Mesendoderm (in vitro differentiated cells): ENCODE measurements at regions not wholly inside any gene's neighbourhood (a gene's known extent, or its start where the extent isn't known, plus 50 kb on each side); places are given as distances from the start of the nearest gene placed in this dataset.

Source experiments
- DNase-seq: peaks from one replicate; pipeline ENCODE4 v3.0.0; 2013
- H2AK5ac ChIP-seq: 2 replicates; pipeline ENCODE4 v1.6.1; 2013; ENCODE audit warnings: low read length, inconsistent platforms
- H2BK120ac ChIP-seq: 2 replicates; pipeline ENCODE4 v1.6.1; 2013; ENCODE audit warnings: low read depth, mild to moderate bottlenecking, low read length, moderate library complexity, mixed read lengths
- H2BK15ac ChIP-seq: replicated peaks from 2 replicates; pipeline ENCODE4 v1.6.1; 2013; ENCODE audit warnings: low read depth, mild to moderate bottlenecking, moderate library complexity
- H2BK5ac ChIP-seq: 2 replicates; pipeline ENCODE4 v1.6.1; 2013; ENCODE audit warnings: low read length, inconsistent platforms
- H3K18ac ChIP-seq: 2 replicates; pipeline ENCODE4 v1.6.1; 2013; ENCODE audit warnings: mild to moderate bottlenecking, low read length, mixed read lengths
- H3K23ac ChIP-seq: one replicate; pipeline ENCODE4 v1.6.1; 2013; ENCODE audit warnings: low read length
- H3K27ac ChIP-seq: 2 replicates; pipeline ENCODE4 v1.5.1; 2013; ENCODE audit warnings: low read depth, mild to moderate bottlenecking, inconsistent platforms, low read length, moderate library complexity
- H3K27me3 ChIP-seq: 2 replicates; pipeline ENCODE4 v1.6.1; 2013; ENCODE audit warnings: low read length, control low read depth, mild to moderate bottlenecking, inconsistent platforms; ENCODE audit not compliant: insufficient read depth, poor library complexity
- H3K36me3 ChIP-seq: 2 replicates; pipeline ENCODE4 v1.6.1; 2013; ENCODE audit warnings: low read length, inconsistent platforms; ENCODE audit not compliant: control insufficient read depth, insufficient read depth
- H3K4ac ChIP-seq: one replicate; pipeline ENCODE4 v1.6.1; 2013; ENCODE audit warnings: low read depth, mild to moderate bottlenecking, low read length, moderate library complexity
- H3K4me1 ChIP-seq: 2 replicates; pipeline ENCODE4 v1.6.1; 2013; ENCODE audit warnings: low read depth, low read length, inconsistent platforms; ENCODE audit not compliant: control insufficient read depth
- H3K4me2 ChIP-seq: 2 replicates; pipeline ENCODE4 v1.6.1; 2013; ENCODE audit warnings: low read length
- H3K4me3 ChIP-seq: 2 replicates; pipeline ENCODE4 v1.5.1; 2013; ENCODE audit warnings: mild to moderate bottlenecking, low read length
- H3K56ac ChIP-seq: one replicate; pipeline ENCODE4 v1.6.1; 2013; ENCODE audit warnings: low read length
- H3K79me1 ChIP-seq: 2 replicates; pipeline ENCODE4 v1.6.1; 2013; ENCODE audit warnings: low read length, inconsistent platforms
- H3K79me2 ChIP-seq: 2 replicates; pipeline ENCODE4 v1.6.1; 2013; ENCODE audit warnings: mild to moderate bottlenecking, low read length; ENCODE audit not compliant: control insufficient read depth, insufficient read depth
- H3K9ac ChIP-seq: 2 replicates; pipeline ENCODE4 v1.6.1; 2013; ENCODE audit warnings: low read length, inconsistent platforms
- H4K5ac ChIP-seq: one replicate; pipeline ENCODE4 v1.6.1; 2013; ENCODE audit warnings: low read length
- H4K8ac ChIP-seq: one replicate; pipeline ENCODE4 v1.6.1; 2013; ENCODE audit warnings: low read depth, mild to moderate bottlenecking, control low read depth, low read length, moderate library complexity
- WGBS: extraction: QIAGEN DNeasy Blood & Tissue Kit; methylation state at CpG from one replicate; pipeline ENCODE4 v1.1.7; 2013; ENCODE audit warnings: low lambda C conversion rate, missing lambda C conversion rate; ENCODE audit not compliant: insufficient coverage; ENCODE audit errors: extremely low coverage; 5-methylcytosine and 5-hydroxymethylcytosine counted together

- Histone ChIP-seq H3K4ac (no peak overlapping the region), H3K4me3 (no peak overlapping the region), H3K36me3 (no peaks in the 10 kb centered on the region), H3K18ac (no peak overlapping the region), H4K8ac (no peak overlapping the region), H3K27ac (no peak overlapping the region), H3K27me3 (no peaks in the 10 kb centered on the region), H2AK5ac (no peak overlapping the region), H2BK5ac (no peak overlapping the region), H3K23ac (no peak overlapping the region), H2BK15ac (no peak overlapping the region), H3K56ac (no peak overlapping the region), H3K79me1 (no peaks in the 10 kb centered on the region), H3K9ac (no peak overlapping the region), H4K5ac (no peak overlapping the region), H3K4me2 (no peak overlapping the region), H3K79me2 (no peaks in the 10 kb centered on the region), H2BK120ac (no peak overlapping the region), H3K4me1 (no peaks in the 10 kb centered on the region)
- WGBS: no CpG with 5 or more reads among the region's 1 CpG
- DNase-seq: no peak
Observed at GRCh38 chr1:58333511-58333910, 213.0 kb downstream of the OMA1 start.

- Histone ChIP-seq H3K56ac (no peak overlapping the region), H3K4me3 (no peak overlapping the region), H3K23ac (no peak overlapping the region), H3K36me3 (no peaks in the 10 kb centered on the region), H2BK5ac (no peak overlapping the region), H3K27me3 (no peaks in the 10 kb centered on the region), H3K18ac (no peak overlapping the region), H3K4me1 (no peaks in the 10 kb centered on the region), H3K79me1 (no peaks in the 10 kb centered on the region), H3K9ac (no peak overlapping the region), H2AK5ac (no peak overlapping the region), H3K79me2 (no peaks in the 10 kb centered on the region), H2BK120ac (no peak overlapping the region), H3K4me2 (no peak overlapping the region), H4K8ac (no peak overlapping the region), H4K5ac (no peak overlapping the region), H3K4ac (no peak overlapping the region), H2BK15ac (no peak overlapping the region), H3K27ac (no peak overlapping the region)
- no CpG with 5 or more reads among the region's 1 CpG for WGBS
- no peak for DNase-seq
Observed at GRCh38 chr1:58331156-58331555, 215.4 kb downstream of the OMA1 start.

GRCh38 chr1:58325866-58326265, 220.7 kb downstream of the OMA1 start:
- H3K4me1 ChIP-seq: no peaks in the 10 kb centered on the region
- no peak overlapping the region for H3K4ac ChIP-seq
- H2BK5ac ChIP-seq: no peak overlapping the region
- no peak overlapping the region for H3K18ac ChIP-seq
- H4K8ac ChIP-seq: no peak overlapping the region
- no peak overlapping the region for H2BK15ac ChIP-seq
- H3K9ac ChIP-seq: no peak overlapping the region
- no peak for DNase-seq
- H3K4me2 ChIP-seq: no peak overlapping the region
- H3K4me3 ChIP-seq: no peak overlapping the region
- no peak overlapping the region for H4K5ac ChIP-seq
- WGBS: no CpG with 5 or more reads among the region's 6 CpGs
- no peak overlapping the region for H3K23ac ChIP-seq
- H3K36me3 ChIP-seq: no peaks in the 10 kb centered on the region
- no peak overlapping the region for H3K27ac ChIP-seq
- no peaks in the 10 kb centered on the region for H3K79me2 ChIP-seq
- no peak overlapping the region for H2BK120ac ChIP-seq
- no peak overlapping the region for H2AK5ac ChIP-seq
- H3K27me3 ChIP-seq: no peaks in the 10 kb centered on the region
- H3K56ac ChIP-seq: no peak overlapping the region
- no peaks in the 10 kb centered on the region for H3K79me1 ChIP-seq

- no CpG with 5 or more reads among the region's 2 CpGs for WGBS
- no peak for DNase-seq
- Histone ChIP-seq H3K9ac (no peak overlapping the region), H4K5ac (no peak overlapping the region), H2BK120ac (no peak overlapping the region), H3K27me3 (no peaks in the 10 kb centered on the region), H2BK15ac (no peak overlapping the region), H3K79me1 (no peaks in the 10 kb centered on the region), H3K18ac (no peak overlapping the region), H3K4me2 (no peak overlapping the region), H2BK5ac (no peak overlapping the region), H3K27ac (no peak overlapping the region), H4K8ac (no peak overlapping the region), H3K4me3 (no peak overlapping the region), H3K56ac (no peak overlapping the region), H3K4me1 (no peaks in the 10 kb centered on the region), H3K23ac (no peak overlapping the region), H3K36me3 (no peaks in the 10 kb centered on the region), H2AK5ac (no peak overlapping the region), H3K79me2 (no peaks in the 10 kb centered on the region), H3K4ac (no peak overlapping the region)
Observed at GRCh38 chr1:58324558-58324957, 222.0 kb downstream of the OMA1 start.

- Histone ChIP-seq H3K27me3 (no peaks in the 10 kb centered on the region), H3K9ac (no peak overlapping the region), H2BK5ac (no peak overlapping the region), H4K5ac (no peak overlapping the region), H3K4me2 (no peak overlapping the region), H3K79me1 (no peaks in the 10 kb centered on the region), H2BK120ac (no peak overlapping the region), H3K4me1 (no peaks in the 10 kb centered on the region), H3K23ac (no peak overlapping the region), H3K18ac (no peak overlapping the region), H3K79me2 (no peaks in the 10 kb centered on the region), H3K36me3 (no peaks in the 10 kb centered on the region), H3K4me3 (no peak overlapping the region), H3K27ac (no peak overlapping the region), H2AK5ac (no peak overlapping the region), H3K4ac (no peak overlapping the region), H4K8ac (no peak overlapping the region), H2BK15ac (no peak overlapping the region), H3K56ac (no peak overlapping the region)
- WGBS: no CpG with 5 or more reads among the region's 6 CpGs
- peak; percentile 76 for DNase-seq
Observed at GRCh38 chr1:58318157-58319005, 228.1 kb downstream of the OMA1 start.

- H2BK120ac ChIP-seq: no peak overlapping the region
- DNase-seq: no peak
- no peak overlapping the region for H2BK5ac ChIP-seq
- H3K23ac ChIP-seq: no peak overlapping the region
- H3K27me3 ChIP-seq: no peaks in the 10 kb centered on the region
- H3K56ac ChIP-seq: no peak overlapping the region
- no peak overlapping the region for H3K4me2 ChIP-seq
- no peaks in the 10 kb centered on the region for H3K79me2 ChIP-seq
- no peak overlapping the region for H3K27ac ChIP-seq
- no peak overlapping the region for H3K18ac ChIP-seq
- no peak overlapping the region for H2BK15ac ChIP-seq
- H2AK5ac ChIP-seq: no peak overlapping the region
- H3K9ac ChIP-seq: no peak overlapping the region
- no peaks in the 10 kb centered on the region for H3K4me1 ChIP-seq
- no peak overlapping the region for H4K8ac ChIP-seq
- WGBS: no CpG with 5 or more reads among the region's 1 CpG
- H3K79me1 ChIP-seq: no peaks in the 10 kb centered on the region
- H3K4me3 ChIP-seq: no peak overlapping the region
- H3K36me3 ChIP-seq: no peaks in the 10 kb centered on the region
- H3K4ac ChIP-seq: no peak overlapping the region
- H4K5ac ChIP-seq: no peak overlapping the region
Observed at GRCh38 chr1:58317694-58318093, 228.8 kb downstream of the OMA1 start.
